Mesenchymal stem cell (in vitro differentiated cells and primary cell): ENCODE measurements at regions not wholly inside any gene's neighbourhood (a gene's known extent, or its start where the extent isn't known, plus 50 kb on each side); places are given as distances from the start of the nearest gene placed in this dataset.
A peak's percentile ranks its signal among the peaks of the same experiment; 100 is the strongest.

Experiments
- DNase-seq: peaks from one replicate; pipeline ENCODE4 v3.0.0-alpha.2; 2013
- H2AFZ ChIP-seq: one replicate; pipeline ENCODE4 v1.6.1; 2013; ENCODE audit warnings: low read depth, mild to moderate bottlenecking, control low read depth, inconsistent platforms, low read length, moderate library complexity
- H2AK5ac ChIP-seq: 2 replicates; pipeline ENCODE4 v1.6.1; 2013; ENCODE audit warnings: low read length, moderate library complexity, mild to moderate bottlenecking, inconsistent platforms; ENCODE audit not compliant: severe bottlenecking
- H2BK120ac ChIP-seq: one replicate; pipeline ENCODE4 v1.6.1; 2013; ENCODE audit warnings: low read depth, mild to moderate bottlenecking, inconsistent platforms, low read length, moderate library complexity
- H2BK12ac ChIP-seq, 2 experiments: one replicate each; pipeline ENCODE4 v1.6.1; 2013; ENCODE audit warnings: inconsistent platforms in 2 of 2, low read length in 2 of 2, mild to moderate bottlenecking in 2 of 2, moderate library complexity in 2 of 2, control low read depth in 1 of 2
- H2BK15ac ChIP-seq: one replicate; pipeline ENCODE4 v1.6.1; 2013; ENCODE audit warnings: mild to moderate bottlenecking, low read depth, inconsistent platforms; ENCODE audit not compliant: poor library complexity, severe bottlenecking
- H2BK5ac ChIP-seq: 2 replicates; pipeline ENCODE4 v1.6.1; 2013; ENCODE audit warnings: low read depth, mild to moderate bottlenecking, low read length, control low read depth, inconsistent platforms; ENCODE audit not compliant: poor library complexity, severe bottlenecking
- H3K14ac ChIP-seq, 2 experiments: one replicate each; pipeline ENCODE4 v1.6.1; 2013; ENCODE audit warnings: inconsistent platforms in 2 of 2, low read length in 2 of 2, control low read depth in 1 of 2, mild to moderate bottlenecking in 1 of 2, moderate library complexity in 1 of 2
- H3K18ac ChIP-seq, 2 experiments: one replicate each; pipeline ENCODE4 v1.6.1; 2013; ENCODE audit warnings: inconsistent platforms in 2 of 2, low read length in 2 of 2, control low read depth in 1 of 2, low read depth in 1 of 2, mild to moderate bottlenecking in 1 of 2
- H3K23ac ChIP-seq, 2 experiments: one replicate each; pipeline ENCODE4 v1.6.1; 2013; ENCODE audit warnings: inconsistent platforms in 2 of 2, low read length in 2 of 2, mild to moderate bottlenecking in 2 of 2, moderate library complexity in 2 of 2, control low read depth in 1 of 2
- H3K27ac ChIP-seq: 2 replicates; pipeline ENCODE4 v1.5.1; 2013; ENCODE audit warnings: mild to moderate bottlenecking, moderate library complexity, low read length, control low read depth, inconsistent platforms; ENCODE audit not compliant: poor library complexity, severe bottlenecking
- H3K27me3 ChIP-seq, 2 experiments: 2 replicates each; pipeline versions ENCODE4 v1.6.1 to v1.7.0; 2013; ENCODE audit warnings: low read length in 2 of 2, mild to moderate bottlenecking in 2 of 2, moderate library complexity in 2 of 2, control low read depth in 1 of 2, inconsistent platforms in 1 of 2; ENCODE audit not compliant: control insufficient read depth in 1 of 2, insufficient read depth in 1 of 2
- H3K36me3 ChIP-seq, 2 experiments: 2 replicates each; pipeline versions ENCODE4 v1.6.1 to v1.7.0; 2013; ENCODE audit warnings: low read length in 2 of 2, control low read depth in 1 of 2, inconsistent platforms in 1 of 2, low read depth in 1 of 2, mild to moderate bottlenecking in 1 of 2; ENCODE audit not compliant: insufficient read depth in 2 of 2, control insufficient read depth in 1 of 2
- H3K4ac ChIP-seq, 2 experiments: one replicate each; pipeline ENCODE4 v1.6.1; 2013; ENCODE audit warnings: inconsistent platforms in 2 of 2, low read length in 2 of 2, mild to moderate bottlenecking in 2 of 2, moderate library complexity in 2 of 2, control low read depth in 1 of 2, low read depth in 1 of 2
- H3K4me1 ChIP-seq: 2 replicates; pipeline ENCODE4 v1.6.1; 2013; ENCODE audit warnings: low read depth, low read length, control low read depth; ENCODE audit not compliant: control insufficient read depth, insufficient read depth
- H3K4me2 ChIP-seq: 2 replicates; pipeline ENCODE4 v1.6.1; 2013; ENCODE audit warnings: low read length, mild to moderate bottlenecking, inconsistent platforms; ENCODE audit not compliant: poor library complexity, severe bottlenecking
- H3K4me3 ChIP-seq, 2 experiments: 2 replicates each; pipeline versions ENCODE4 v1.5.1 to v1.7.0; 2013; ENCODE audit warnings: low read length in 2 of 2, mild to moderate bottlenecking in 2 of 2, control low read depth in 1 of 2, low read depth in 1 of 2; ENCODE audit not compliant: insufficient read depth in 1 of 2
- H3K79me1 ChIP-seq: replicated peaks from 2 replicates; pipeline ENCODE4 v1.6.1; 2013; ENCODE audit warnings: mild to moderate bottlenecking, control low read depth, low read length, inconsistent platforms; ENCODE audit not compliant: poor library complexity, severe bottlenecking
- H3K9ac ChIP-seq: 2 replicates; pipeline ENCODE4 v1.7.0; 2013; ENCODE audit warnings: mild to moderate bottlenecking, low read length, moderate library complexity
- H3K9me3 ChIP-seq: 2 replicates; pipeline ENCODE4 v1.7.0; 2013; ENCODE audit warnings: mild to moderate bottlenecking, low read length; ENCODE audit not compliant: control insufficient read depth
- H4K8ac ChIP-seq: one replicate; pipeline ENCODE4 v1.6.1; 2013; ENCODE audit warnings: inconsistent platforms, mild to moderate bottlenecking, low read length, moderate library complexity
- H4K91ac ChIP-seq: one replicate; pipeline ENCODE4 v1.6.1; 2013; ENCODE audit warnings: mild to moderate bottlenecking, low read length, inconsistent platforms
- WGBS: methylation state at CpG from one replicate; pipeline ENCODE4 v1.1.7; 2013; ENCODE audit warnings: mixed read lengths; 5-methylcytosine and 5-hydroxymethylcytosine counted together

GRCh38 chr5:119789406-119790117, 160.2 kb downstream of the FAM170A start:
- H3K4me2 ChIP-seq = no peak overlapping the region
- H3K4ac ChIP-seq = no peak overlapping the region
- H4K91ac ChIP-seq = no peak overlapping the region
- no peak for DNase-seq
- no peak overlapping the region for H4K8ac ChIP-seq
- H3K14ac ChIP-seq = no peak overlapping the region
- H3K4me1 ChIP-seq = no peaks in the 10 kb centered on the region
- no peak overlapping the region for H3K9ac ChIP-seq
- no peak overlapping the region for H2AFZ ChIP-seq
- no peak overlapping the region for H2AK5ac ChIP-seq
- H3K79me1 ChIP-seq = no peaks in the 10 kb centered on the region
- H3K9me3 ChIP-seq = no peaks in the 10 kb centered on the region
- H2BK12ac ChIP-seq = no peak overlapping the region
- H3K4me3 ChIP-seq = no peak overlapping the region
- no peak overlapping the region for H3K27ac ChIP-seq
- no peak overlapping the region for H2BK5ac ChIP-seq
- H2BK120ac ChIP-seq = no peak overlapping the region
- no peak overlapping the region for H3K18ac ChIP-seq
- H2BK15ac ChIP-seq = no peak overlapping the region
- 70% methylated on average over 2 of the region's 2 CpGs for WGBS
- H3K27me3 ChIP-seq = no peaks in the 10 kb centered on the region
- no peak overlapping the region for H3K23ac ChIP-seq
- no peaks in the 10 kb centered on the region for H3K36me3 ChIP-seq

- Histone ChIP-seq H2BK5ac (no peak overlapping the region), H3K18ac (no peak overlapping the region), H3K4ac (no peak overlapping the region), H3K4me2 (no peak overlapping the region), H2AFZ (no peak overlapping the region), H3K4me3 (no peak overlapping the region), H3K9me3 (peaks cover 8% of the 10 kb centered on the region), H2BK15ac (no peak overlapping the region), H2BK12ac (no peak overlapping the region), H3K14ac (no peak overlapping the region), H3K23ac (no peak overlapping the region), H4K8ac (no peak overlapping the region), H3K9ac (no peak overlapping the region), H3K4me1 (no peaks in the 10 kb centered on the region), H4K91ac (no peak overlapping the region), H3K27ac (no peak overlapping the region), H2BK120ac (no peak overlapping the region), H3K79me1 (no peaks in the 10 kb centered on the region), H3K36me3 (no peaks in the 10 kb centered on the region), H2AK5ac (no peak overlapping the region), H3K27me3 (no peaks in the 10 kb centered on the region)
- WGBS = 62% methylated on average over 4 of the region's 5 CpGs
- DNase-seq = peak; percentile 58
Observed at GRCh38 chr5:119792161-119792799, 162.9 kb downstream of the FAM170A start.

- no peak overlapping the region for H2AK5ac ChIP-seq
- H2BK12ac ChIP-seq = no peak overlapping the region
- H3K4me1 ChIP-seq = no peaks in the 10 kb centered on the region
- H3K14ac ChIP-seq = no peak overlapping the region
- no peak overlapping the region for H2AFZ ChIP-seq
- no peak overlapping the region for H4K91ac ChIP-seq
- no peaks in the 10 kb centered on the region for H3K79me1 ChIP-seq
- no peak overlapping the region for H2BK15ac ChIP-seq
- H3K23ac ChIP-seq = no peak overlapping the region
- WGBS = 41% methylated on average over 2 of the region's 2 CpGs
- H2BK5ac ChIP-seq = no peak overlapping the region
- no peak overlapping the region for H3K27ac ChIP-seq
- no peak overlapping the region for H3K4me2 ChIP-seq
- DNase-seq = peak; percentile 56
- no peak overlapping the region for H3K4me3 ChIP-seq
- peaks cover 8% of the 10 kb centered on the region for H3K9me3 ChIP-seq
- H3K9ac ChIP-seq = no peak overlapping the region
- H3K4ac ChIP-seq = no peak overlapping the region
- H3K18ac ChIP-seq = no peak overlapping the region
- no peak overlapping the region for H4K8ac ChIP-seq
- H3K36me3 ChIP-seq = no peaks in the 10 kb centered on the region
- no peaks in the 10 kb centered on the region for H3K27me3 ChIP-seq
- H2BK120ac ChIP-seq = no peak overlapping the region
Observed at GRCh38 chr5:119795768-119796167, 166.4 kb downstream of the FAM170A start.

GRCh38 chr5:119801570-119801969, 172.2 kb downstream of the FAM170A start:
- Histone ChIP-seq H3K4ac (no peak overlapping the region), H3K27ac (no peak overlapping the region), H2AK5ac (no peak overlapping the region), H2BK5ac (no peak overlapping the region), H3K4me1 (no peaks in the 10 kb centered on the region), H3K23ac (no peak overlapping the region), H2AFZ (no peak overlapping the region), H4K91ac (no peak overlapping the region), H3K9ac (no peak overlapping the region), H2BK15ac (no peak overlapping the region), H2BK120ac (no peak overlapping the region), H3K18ac (no peak overlapping the region), H3K27me3 (no peaks in the 10 kb centered on the region), H3K14ac (no peak overlapping the region), H4K8ac (no peak overlapping the region), H3K36me3 (no peaks in the 10 kb centered on the region), H2BK12ac (no peak overlapping the region), H3K79me1 (no peaks in the 10 kb centered on the region), H3K4me3 (no peak overlapping the region), H3K9me3 (peaks cover 8% of the 10 kb centered on the region), H3K4me2 (no peak overlapping the region)
- DNase-seq = no peak
- WGBS = 89% methylated on average over 1 of the region's 2 CpGs
